ENCODE measurements at regions not wholly inside any gene's neighbourhood (a gene's known extent, or its start where the extent isn't known, plus 50 kb on each side); places are given as distances from the start of the nearest gene placed in this dataset.

DNA sequence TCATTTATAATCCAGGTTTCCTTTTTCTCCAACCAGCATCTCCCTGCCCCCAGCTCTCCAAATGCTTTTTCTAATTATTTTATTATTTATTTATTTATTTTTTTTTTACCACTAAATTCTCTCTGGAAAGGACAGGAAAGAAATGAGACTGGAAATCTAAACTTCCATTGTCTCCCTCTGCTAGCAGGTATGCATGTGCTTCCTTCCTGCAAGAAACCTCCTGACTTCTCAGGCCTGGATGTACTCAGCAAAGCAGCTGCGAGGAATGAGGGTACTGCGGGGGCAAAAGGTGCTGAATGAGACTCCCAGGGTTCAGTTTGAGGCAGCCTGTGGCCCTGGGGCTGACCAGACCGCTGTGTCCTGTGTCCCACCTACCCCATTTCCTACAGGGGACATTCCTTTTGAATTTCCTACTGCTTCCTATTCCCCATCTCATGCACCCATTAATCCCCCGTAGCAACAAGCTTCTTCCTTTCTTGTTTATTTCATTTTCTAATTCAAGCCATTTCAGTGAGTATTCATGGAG is 324.6 kb upstream of the IGFBP3 start:
- no peak for DNase-seq (ENCODE audit: low read depth in 1 of 2, low spot score in 1 of 2)
- no peak for TF ChIP-seq JUND (IDR thresholded peaks at IDR 0.05; ENCODE audit: low read depth)
- in situ Hi-C loops (cut with HindIII; ENCODE audit: low pct_unique_long_range_greater_than_20kb, low sequenced_read_pairs), result no loop called here

DNA sequence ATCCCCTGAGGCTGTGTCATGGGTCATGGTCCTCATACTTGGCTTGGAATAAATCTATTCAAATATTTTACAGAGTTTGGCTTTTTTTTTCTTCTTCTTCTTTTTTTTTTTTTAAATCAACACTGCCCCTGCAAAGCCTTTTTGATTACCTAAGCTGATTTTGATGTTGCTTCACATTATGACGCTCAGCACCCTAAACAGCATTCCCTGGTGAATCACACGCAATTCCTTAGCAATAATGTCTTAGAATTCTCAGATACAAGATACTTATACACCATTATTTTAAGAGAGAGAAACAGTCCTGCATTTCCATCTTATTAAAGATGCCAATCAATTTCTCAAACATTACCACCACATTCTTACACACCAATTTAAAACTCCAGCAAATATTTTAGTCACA is 323.7 kb upstream of the IGFBP3 start:
- no peak for TF ChIP-seq JUND (IDR thresholded peaks at IDR 0.05; ENCODE audit: low read depth)
- DNase-seq (ENCODE audit: low read depth in 1 of 2, low spot score in 1 of 2), result no peak
- in situ Hi-C loops (cut with HindIII; ENCODE audit: low pct_unique_long_range_greater_than_20kb, low sequenced_read_pairs), result no loop called here

- DNase-seq (ENCODE audit: low read depth in 1 of 2, low spot score in 1 of 2), result peak in 1 of 2 experiments; percentile 60
- in situ Hi-C loops (cut with HindIII; ENCODE audit: low pct_unique_long_range_greater_than_20kb, low sequenced_read_pairs), result no loop called here
- no peak for TF ChIP-seq JUND (IDR thresholded peaks at IDR 0.05; ENCODE audit: low read depth)
These were observed 322.3 kb upstream of the IGFBP3 start for GRCh38 chr7:46243406-46243805.

- DNase-seq (ENCODE audit: low read depth in 1 of 2, low spot score in 1 of 2), result no peak
- TF ChIP-seq JUND (IDR thresholded peaks at IDR 0.05; ENCODE audit: low read depth), result no peak
- in situ Hi-C loops (cut with HindIII; ENCODE audit: low pct_unique_long_range_greater_than_20kb, low sequenced_read_pairs), result no loop called here
These were observed 318.8 kb upstream of the IGFBP3 start for GRCh38 chr7:46239846-46240245.

DNA sequence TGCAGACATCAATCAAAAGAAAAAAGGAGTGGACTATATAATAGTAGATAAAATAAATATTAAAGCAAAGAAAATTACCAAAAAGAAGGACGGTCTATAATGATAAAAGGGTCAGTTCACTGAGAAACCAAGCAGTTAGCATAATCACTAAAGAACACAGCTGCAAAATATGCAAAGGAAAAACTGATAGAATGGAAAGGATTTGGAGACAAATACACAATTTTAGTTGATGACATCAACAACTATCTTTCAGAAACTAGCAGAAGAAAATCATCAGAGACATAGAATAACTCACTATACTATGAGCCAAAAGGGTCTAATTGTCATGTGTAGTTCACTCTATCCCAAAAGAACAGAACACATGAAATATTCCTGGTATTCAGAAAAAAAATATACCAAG is 316.4 kb upstream of the IGFBP3 start:
- in situ Hi-C loops (cut with HindIII; ENCODE audit: low pct_unique_long_range_greater_than_20kb, low sequenced_read_pairs), result no loop called here
- DNase-seq (ENCODE audit: low read depth in 1 of 2, low spot score in 1 of 2), result no peak
- TF ChIP-seq JUND (IDR thresholded peaks at IDR 0.05; ENCODE audit: low read depth), result no peak

DNA sequence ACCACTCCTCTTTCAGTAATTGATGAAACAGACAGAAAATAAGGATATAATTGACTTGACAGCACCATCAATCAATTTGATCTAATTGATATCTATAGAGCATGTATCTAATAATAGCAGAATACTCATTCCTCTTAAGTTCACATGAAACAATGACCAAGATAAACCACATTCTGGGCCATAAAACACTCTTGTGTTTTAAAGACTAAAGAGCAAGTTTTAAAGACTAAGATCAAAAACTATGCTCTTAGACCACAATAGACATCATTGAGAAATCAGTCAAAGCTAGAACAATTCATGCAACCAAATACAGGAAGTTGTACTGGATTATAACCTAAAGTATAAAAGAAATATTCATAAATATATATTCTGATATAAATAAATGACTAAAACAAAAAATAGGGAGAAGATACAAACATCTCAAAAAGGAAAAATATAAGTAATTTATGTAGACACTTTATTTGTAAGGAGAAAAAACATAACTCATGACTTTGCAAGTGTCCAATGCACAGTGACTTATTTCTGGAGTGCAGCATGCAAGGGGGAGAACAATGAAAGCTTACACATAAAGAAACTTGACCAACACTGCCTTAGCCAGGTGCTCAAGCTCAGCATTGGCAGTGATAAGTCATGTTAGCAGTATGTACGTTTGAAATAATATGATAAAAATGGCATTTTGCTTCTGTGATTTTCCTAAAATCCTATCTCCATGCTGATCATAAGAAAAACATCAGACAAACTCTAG is 312.7 kb upstream of the IGFBP3 start:
- in situ Hi-C loops (cut with HindIII; ENCODE audit: low pct_unique_long_range_greater_than_20kb, low sequenced_read_pairs), result no loop called here
- DNase-seq (ENCODE audit: low read depth in 1 of 2, low spot score in 1 of 2), result no peak
- TF ChIP-seq JUND (IDR thresholded peaks at IDR 0.05; ENCODE audit: low read depth), result no peak

GRCh38 chr7:46230990-46231305 is 309.9 kb upstream of the IGFBP3 start:
- in situ Hi-C loops (cut with HindIII; ENCODE audit: low pct_unique_long_range_greater_than_20kb, low sequenced_read_pairs), result no loop called here
- TF ChIP-seq JUND (IDR thresholded peaks at IDR 0.05; ENCODE audit: low read depth), result no peak
- DNase-seq (ENCODE audit: low read depth in 1 of 2, low spot score in 1 of 2), result no peak

- in situ Hi-C loops (cut with HindIII; ENCODE audit: low pct_unique_long_range_greater_than_20kb, low sequenced_read_pairs), result no loop called here
- TF ChIP-seq JUND (IDR thresholded peaks at IDR 0.05; ENCODE audit: low read depth), result no peak
- no peak for DNase-seq (ENCODE audit: low read depth in 1 of 2, low spot score in 1 of 2)
These were observed 309.4 kb upstream of the IGFBP3 start for GRCh38 chr7:46230298-46230989.

- no peak for TF ChIP-seq JUND (IDR thresholded peaks at IDR 0.05; ENCODE audit: low read depth)
- no peak for DNase-seq (ENCODE audit: low read depth in 1 of 2, low spot score in 1 of 2)
- in situ Hi-C loops (cut with HindIII; ENCODE audit: low pct_unique_long_range_greater_than_20kb, low sequenced_read_pairs), result no loop called here
These were observed 308.3 kb upstream of the IGFBP3 start for GRCh38 chr7:46229409-46229808.

DNA sequence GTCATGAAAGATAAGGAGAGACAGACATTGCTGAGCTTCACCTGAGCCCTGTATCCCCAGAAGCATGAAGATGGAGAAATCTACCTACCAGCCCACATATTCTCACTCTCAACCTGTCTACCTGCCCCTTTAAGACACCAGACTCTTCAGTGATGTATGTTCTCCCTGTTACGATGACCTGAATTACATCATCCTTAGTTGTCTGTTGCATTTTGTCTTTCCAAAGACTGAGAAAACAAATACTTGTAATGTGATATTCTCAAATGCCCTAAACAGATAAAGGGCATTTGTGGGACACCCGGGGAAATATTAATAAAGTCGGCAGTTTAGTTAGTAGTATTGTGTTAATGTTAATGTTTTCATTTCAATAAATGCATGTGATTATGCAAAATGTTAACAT is 305.8 kb upstream of the IGFBP3 start:
- in situ Hi-C loops (cut with HindIII; ENCODE audit: low pct_unique_long_range_greater_than_20kb, low sequenced_read_pairs), result no loop called here
- no peak for TF ChIP-seq JUND (IDR thresholded peaks at IDR 0.05; ENCODE audit: low read depth)
- no peak for DNase-seq (ENCODE audit: low read depth in 1 of 2, low spot score in 1 of 2)

- no peak for DNase-seq (ENCODE audit: low read depth in 1 of 2, low spot score in 1 of 2)
- TF ChIP-seq JUND (IDR thresholded peaks at IDR 0.05; ENCODE audit: low read depth), result no peak
- in situ Hi-C loops (cut with HindIII; ENCODE audit: low pct_unique_long_range_greater_than_20kb, low sequenced_read_pairs), result no loop called here
These were observed 303.3 kb upstream of the IGFBP3 start for GRCh38 chr7:46224363-46224762.

- no peak for TF ChIP-seq JUND (IDR thresholded peaks at IDR 0.05; ENCODE audit: low read depth)
- in situ Hi-C loops (cut with HindIII; ENCODE audit: low pct_unique_long_range_greater_than_20kb, low sequenced_read_pairs), result no loop called here
- peak in 1 of 2 experiments; percentile 57 for DNase-seq (ENCODE audit: low read depth in 1 of 2, low spot score in 1 of 2)
These were observed 299.1 kb upstream of the IGFBP3 start for GRCh38 chr7:46220066-46220630.
